Amniotic epithelial cell (primary cell): ENCODE measurements at regions not wholly inside any gene's neighbourhood (a gene's known extent, or its start where the extent isn't known, plus 50 kb on each side); places are given as distances from the start of the nearest gene placed in this dataset.

Experiments
- DNase-seq: peaks from one replicate; pipeline ENCODE4 v3.0.0-alpha.2; 2010; ENCODE audit warnings: low read depth

DNA sequence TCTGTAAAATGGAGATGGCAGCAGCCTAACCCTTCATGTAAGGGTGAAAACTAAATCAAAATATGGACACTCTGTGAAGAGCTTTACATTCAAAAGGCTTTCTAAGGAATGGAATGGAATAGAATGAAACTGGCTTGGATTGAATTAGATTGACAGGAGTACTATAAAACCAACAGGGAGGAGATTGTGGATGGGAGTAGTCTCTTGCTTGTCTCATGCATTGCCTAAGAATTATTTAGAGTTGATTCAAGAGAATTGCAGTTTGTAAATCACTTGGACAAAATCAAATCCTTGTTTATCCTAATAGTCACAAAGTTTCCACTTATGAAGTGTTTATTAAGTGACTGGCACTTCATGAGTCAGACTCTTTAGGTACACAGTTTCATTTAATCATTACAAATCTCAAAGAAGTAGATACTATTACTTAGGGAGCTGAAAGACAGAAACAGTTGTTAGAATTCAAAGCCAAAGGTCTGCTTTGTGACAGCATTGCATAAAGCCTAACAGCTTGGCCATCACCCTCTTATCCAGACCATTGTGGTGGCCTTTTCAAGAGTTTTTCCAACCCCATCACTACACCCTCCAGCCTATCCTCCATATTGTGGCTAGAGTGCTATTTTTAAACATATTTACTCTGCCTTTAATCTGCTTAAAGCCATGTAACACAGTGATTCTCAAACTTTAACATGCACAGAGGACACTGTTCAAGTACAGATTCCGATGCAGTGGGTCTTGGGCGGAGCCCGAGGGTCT, 91.9 kb upstream of the GHITM start:
- no peak for DNase-seq

- DNase-seq: no peak
These were observed 89.7 kb upstream of the GHITM start for GRCh38 chr10:84049645-84050011.

GRCh38 chr10:84053626-84054025, 85.7 kb upstream of the GHITM start:
- no peak for DNase-seq

DNA sequence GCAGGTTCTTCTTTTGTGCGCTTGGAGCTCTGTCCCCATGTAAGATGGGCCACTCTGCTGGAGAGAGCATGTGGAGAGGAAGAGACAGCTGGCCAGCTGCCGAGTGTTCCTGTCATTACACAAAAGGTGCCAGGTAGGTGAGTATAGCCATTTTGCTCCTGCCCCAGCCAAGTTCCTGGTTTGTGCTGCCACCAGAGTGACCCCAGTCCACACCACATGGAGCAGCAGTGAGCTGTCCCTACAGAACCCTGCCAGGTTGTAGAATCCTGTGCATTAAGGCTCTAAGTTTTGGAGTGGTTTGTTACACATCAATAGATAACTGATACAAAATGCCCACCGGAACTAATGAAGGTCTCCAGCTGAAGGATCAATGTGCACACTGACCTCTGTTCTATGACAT, 84.6 kb upstream of the GHITM start:
- no peak for DNase-seq

- no peak for DNase-seq
These were observed 79.8 kb upstream of the GHITM start for GRCh38 chr10:84059526-84059925.

- DNase-seq: no peak
These were observed 75.9 kb upstream of the GHITM start for GRCh38 chr10:84063440-84063839.

DNA sequence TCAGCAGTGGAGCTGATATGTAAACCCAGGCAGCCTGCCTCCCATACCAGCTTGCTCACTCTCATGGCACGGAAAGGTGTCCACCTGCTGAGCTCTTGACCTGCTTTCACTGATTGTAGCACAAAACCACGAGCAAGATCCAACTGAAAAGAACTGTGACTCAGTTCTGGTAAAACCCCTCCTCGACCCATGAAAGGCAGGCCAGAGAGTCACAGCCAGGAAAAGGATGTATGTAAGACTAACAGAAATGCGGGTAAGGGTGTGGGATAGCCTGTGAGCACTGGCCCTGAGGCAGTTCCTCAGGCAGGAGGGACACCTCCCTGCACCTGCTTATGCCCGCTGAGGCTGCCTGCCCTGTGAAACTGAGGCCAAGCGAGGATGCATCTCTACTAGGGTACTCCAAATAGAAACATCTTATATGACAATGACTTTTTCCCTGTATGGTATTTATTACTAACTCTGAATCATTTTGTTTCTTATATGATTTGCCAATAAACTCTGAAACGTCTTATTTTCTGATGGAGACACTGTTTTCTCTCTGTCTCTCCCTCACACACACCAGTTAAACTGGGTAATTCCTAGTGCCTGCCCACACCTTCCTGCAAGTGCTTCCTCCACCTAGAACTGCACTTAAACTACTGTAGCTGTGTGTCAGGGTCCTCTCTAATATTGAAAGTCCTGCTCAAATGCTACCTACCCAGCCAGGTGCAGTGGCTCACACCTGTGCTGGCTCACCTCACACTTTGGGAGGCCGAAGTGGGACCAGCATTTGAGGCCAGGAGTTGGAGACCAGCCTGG, 73.3 kb upstream of the GHITM start:
- no peak for DNase-seq

- no peak for DNase-seq
These were observed 64.8 kb upstream of the GHITM start for GRCh38 chr10:84074521-84074920.

DNA sequence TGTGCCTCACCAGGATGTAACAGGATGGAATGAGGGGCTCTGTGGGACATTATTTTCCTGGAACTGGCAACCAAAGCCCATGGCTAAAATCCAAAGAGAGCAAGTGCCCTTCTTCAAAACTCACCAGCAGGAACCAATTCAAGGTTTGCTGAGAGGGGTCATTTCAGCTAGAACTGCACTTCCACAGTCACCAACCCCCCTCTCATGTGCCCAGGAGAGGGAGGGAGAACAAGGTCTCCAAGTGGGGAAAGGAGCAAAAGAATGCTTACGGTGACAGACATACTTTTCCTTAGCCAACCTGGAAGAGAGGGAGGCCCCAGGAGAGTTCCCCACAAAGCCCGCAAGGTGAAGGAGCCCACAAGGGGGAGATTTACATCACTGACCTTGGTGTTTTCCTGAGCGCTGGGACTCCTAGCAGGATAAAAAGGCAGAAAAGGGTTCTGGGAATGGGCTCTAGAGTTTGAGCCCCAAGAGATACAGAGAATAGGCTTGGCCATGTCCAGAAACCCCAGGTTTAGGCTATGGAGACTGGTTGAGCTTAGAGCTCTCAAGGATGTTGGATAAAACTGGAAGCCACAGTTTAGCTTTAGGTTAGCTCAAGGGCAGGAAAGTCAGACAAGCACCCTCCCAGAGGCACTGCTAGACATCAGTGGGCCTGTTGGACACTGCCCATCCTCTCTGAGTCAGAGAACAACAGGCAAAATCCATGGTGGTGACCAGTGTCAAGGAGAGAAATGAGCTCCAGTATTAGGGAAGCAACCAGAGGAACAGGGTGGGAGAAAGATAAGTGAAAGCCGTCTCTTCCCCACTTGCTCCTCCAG, 63.9 kb upstream of the GHITM start:
- peak; percentile 4 for DNase-seq

GRCh38 chr10:84076047-84076388, 63.3 kb upstream of the GHITM start:
- DNase-seq: peak; percentile 78

DNA sequence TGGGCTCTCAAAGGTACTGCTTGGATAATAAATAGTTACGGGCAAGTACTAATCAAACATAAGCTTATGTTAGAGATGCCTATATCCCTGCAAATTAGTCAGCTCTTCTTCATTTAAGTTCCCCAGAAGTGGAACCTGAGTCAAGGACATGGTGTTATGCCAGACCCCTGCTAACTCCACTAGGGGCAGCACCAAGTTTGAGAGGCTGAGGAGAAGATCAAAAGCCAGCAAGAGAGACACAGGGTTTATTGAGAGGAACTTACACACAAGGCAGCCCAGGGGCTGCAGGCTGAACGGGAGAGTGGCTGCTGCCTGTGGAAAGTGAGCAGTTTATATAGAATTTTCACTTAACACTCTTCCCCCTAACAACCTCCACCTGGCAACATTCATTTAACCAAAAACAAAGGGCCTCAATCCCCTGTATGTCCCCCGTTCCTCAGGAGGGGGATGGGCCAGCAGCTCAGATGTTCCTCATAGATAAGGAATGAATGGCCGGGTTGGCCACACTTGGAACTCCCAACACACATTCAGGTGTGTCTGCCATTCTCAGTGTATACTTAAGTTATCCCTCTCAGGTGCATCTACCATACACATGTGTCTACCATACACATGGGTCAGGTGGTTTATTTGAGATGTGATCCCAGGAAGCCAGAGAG, 62.6 kb upstream of the GHITM start:
- DNase-seq: peak; percentile 33

DNA sequence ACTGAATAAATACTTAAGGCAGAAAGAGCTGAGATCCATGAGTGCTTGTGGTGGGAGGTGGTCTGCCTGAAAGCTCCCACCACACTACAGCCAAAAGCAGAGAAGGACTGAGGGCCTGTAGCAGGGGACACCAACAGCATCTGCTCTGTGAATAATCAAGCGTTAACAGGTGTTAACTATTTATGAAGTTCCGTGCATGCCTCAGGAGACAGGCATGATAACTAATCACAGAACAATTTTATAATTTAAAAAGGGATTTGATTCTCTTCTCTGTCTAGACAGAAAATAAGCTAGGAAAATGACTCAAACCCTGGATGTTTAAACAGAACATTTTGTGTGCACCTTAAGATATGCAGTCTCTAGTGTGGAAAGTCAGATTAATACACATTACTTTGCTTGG, 61.5 kb upstream of the GHITM start:
- DNase-seq: no peak

- no peak for DNase-seq
These were observed 60.5 kb upstream of the GHITM start for GRCh38 chr10:84078771-84079170.

- no peak for DNase-seq
These were observed 55.0 kb upstream of the GHITM start for GRCh38 chr10:84084342-84084741.

- no peak for DNase-seq
These were observed 52.1 kb upstream of the GHITM start for GRCh38 chr10:84087202-84087601.

- DNase-seq: no peak
These were observed 50.7 kb upstream of the GHITM start for GRCh38 chr10:84088626-84089025.

DNA sequence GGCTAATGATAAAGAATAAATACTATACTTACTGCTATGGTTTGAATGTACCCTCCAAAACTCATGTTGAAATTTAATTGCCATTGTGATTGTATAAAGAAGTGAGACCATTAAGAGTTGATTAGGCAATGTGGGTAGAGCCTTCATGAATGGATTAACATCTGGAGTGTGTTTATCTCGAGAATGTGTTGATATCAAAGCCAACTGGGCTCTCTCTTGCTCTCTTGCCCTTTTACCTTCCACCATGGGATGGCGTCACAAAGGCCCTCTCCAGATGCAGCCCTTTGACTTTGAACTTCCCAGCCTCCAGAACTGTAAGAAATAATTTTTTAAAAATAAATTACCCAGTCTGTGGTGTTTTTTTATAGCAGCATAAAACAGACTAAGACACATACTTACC, 50.1 kb upstream of the GHITM start:
- DNase-seq: no peak
